GM04503 (cell line): ENCODE measurements at regions not wholly inside any gene's neighbourhood (a gene's known extent, or its start where the extent isn't known, plus 50 kb on each side); places are given as distances from the start of the nearest gene placed in this dataset.
"Not testable (repeated sequence)": the region's sequence is repeated elsewhere in the genome, so short reads cannot be mapped to it uniquely, and the experiment has no call there.

Source experiments
- DNase-seq: peaks from one replicate; pipeline ENCODE4 v3.0.0-alpha.2; 2012; ENCODE audit warnings: low read depth

- no peak for DNase-seq
These were observed 602.2 kb upstream of the ADAMTS5 start for GRCh38 chr21:27569091-27569490.

- DNase-seq, result no peak
These were observed 600.5 kb upstream of the ADAMTS5 start for GRCh38 chr21:27567381-27567780.

- no peak for DNase-seq
These were observed 599.6 kb upstream of the ADAMTS5 start for GRCh38 chr21:27566521-27566920.

- no peak for DNase-seq
These were observed 598.5 kb upstream of the ADAMTS5 start for GRCh38 chr21:27565364-27565763.

- DNase-seq, result no peak
These were observed 597.9 kb upstream of the ADAMTS5 start for GRCh38 chr21:27564684-27565301.

GRCh38 chr21:27562303-27562702 lies 595.4 kb upstream of the ADAMTS5 start:
- DNase-seq, result no peak

- DNase-seq, result no peak
These were observed 594.2 kb upstream of the ADAMTS5 start for GRCh38 chr21:27561116-27561515.

- no peak for DNase-seq
These were observed 590.5 kb upstream of the ADAMTS5 start for GRCh38 chr21:27557356-27557755.

GRCh38 chr21:27555996-27556395 lies 589.1 kb upstream of the ADAMTS5 start:
- DNase-seq, result no peak

GRCh38 chr21:27550287-27550686 lies 583.4 kb upstream of the ADAMTS5 start:
- no peak for DNase-seq

- DNase-seq, result no peak
These were observed 581.6 kb upstream of the ADAMTS5 start for GRCh38 chr21:27548486-27548885.

- no peak for DNase-seq
These were observed 579.0 kb upstream of the ADAMTS5 start for GRCh38 chr21:27545754-27546349.

- DNase-seq, result not testable (repeated sequence)
These were observed 575.2 kb upstream of the ADAMTS5 start for GRCh38 chr21:27542126-27542525.

GRCh38 chr21:27536319-27536718 lies 569.4 kb upstream of the ADAMTS5 start:
- no peak for DNase-seq

- no peak for DNase-seq
These were observed 568.3 kb upstream of the ADAMTS5 start for GRCh38 chr21:27535188-27535587.

GRCh38 chr21:27534206-27534605 lies 567.3 kb upstream of the ADAMTS5 start:
- DNase-seq, result no peak

GRCh38 chr21:27532076-27532475 lies 565.2 kb upstream of the ADAMTS5 start:
- no peak for DNase-seq

GRCh38 chr21:27528697-27529096 lies 561.8 kb upstream of the ADAMTS5 start:
- no peak for DNase-seq

GRCh38 chr21:27526451-27526850 lies 559.6 kb upstream of the ADAMTS5 start:
- DNase-seq, result no peak

GRCh38 chr21:27525780-27526179 lies 558.9 kb upstream of the ADAMTS5 start:
- no peak for DNase-seq

- DNase-seq, result peak; percentile 62
These were observed 552.5 kb upstream of the ADAMTS5 start for GRCh38 chr21:27519361-27519760.

GRCh38 chr21:27517177-27517576 lies 550.3 kb upstream of the ADAMTS5 start:
- DNase-seq, result not testable (repeated sequence)

GRCh38 chr21:27515676-27516075 lies 548.8 kb upstream of the ADAMTS5 start:
- no peak for DNase-seq

GRCh38 chr21:27513825-27514224 lies 546.9 kb upstream of the ADAMTS5 start:
- no peak for DNase-seq
